ENCODE measurements at regions not wholly inside any gene's neighbourhood (a gene's known extent, or its start where the extent isn't known, plus 50 kb on each side); places are given as distances from the start of the nearest gene placed in this dataset.

- TF ChIP-seq ZNF384 (IDR thresholded peaks at IDR 0.05): no peak
- no peak for TF ChIP-seq FOXA1 (IDR thresholded peaks at IDR 0.05)
- TF ChIP-seq PKNOX1 (IDR thresholded peaks at IDR 0.05): no peak
- no peak for TF ChIP-seq SUZ12 (IDR thresholded peaks at IDR 0.05)
- ChIA-PET CTCF (no interaction called here), POLR2A (no interaction called here)
- DNase-seq (ENCODE audit: extremely low spot score): no peak
Observed at GRCh38 chr2:210888035-210888434, 331.6 kb downstream of the CPS1 start.

GRCh38 chr2:210895132-210895531, 338.7 kb downstream of the CPS1 start:
- TF ChIP-seq BHLHE40 (IDR thresholded peaks at IDR 0.05; ENCODE audit: borderline replicate concordance) (no peak), ELF4 (IDR thresholded peaks at IDR 0.05) (no peak), SP1 (IDR thresholded peaks at IDR 0.05) (no peak), CTBP1 (IDR thresholded peaks at IDR 0.05; ENCODE audit: borderline replicate concordance) (no peak), PKNOX1 (IDR thresholded peaks at IDR 0.05) (no peak), SUZ12 (IDR thresholded peaks at IDR 0.05) (no peak), FOXA1 (IDR thresholded peaks at IDR 0.05) (no peak), NFRKB (IDR thresholded peaks at IDR 0.05) (no peak)
- POLR2A ChIA-PET: no interaction called here
- no peak for DNase-seq (ENCODE audit: extremely low spot score)
- CTCF ChIA-PET: no interaction called here

- ChIA-PET CTCF (no interaction called here), POLR2A (no interaction called here)
- no peak for DNase-seq (ENCODE audit: extremely low spot score)
- TF ChIP-seq BHLHE40 (IDR thresholded peaks at IDR 0.05; ENCODE audit: borderline replicate concordance) (no peak), ZNF384 (IDR thresholded peaks at IDR 0.05) (no peak), LEF1 (IDR thresholded peaks at IDR 0.05; ENCODE audit: borderline replicate concordance) (no peak), ELF4 (IDR thresholded peaks at IDR 0.05) (no peak), NFRKB (IDR thresholded peaks at IDR 0.05) (no peak), TARDBP (IDR thresholded peaks at IDR 0.05) (no peak), L3MBTL2 (conservative IDR thresholded peaks at IDR 0.05) (no peak), ARNT (IDR thresholded peaks at IDR 0.05) (no peak), FOXM1 (IDR thresholded peaks at IDR 0.05; ENCODE audit: borderline replicate concordance) (no peak), SUZ12 (IDR thresholded peaks at IDR 0.05) (no peak)
Observed at GRCh38 chr2:210899131-210899530, 342.7 kb downstream of the CPS1 start.

GRCh38 chr2:210901326-210901725, 344.9 kb downstream of the CPS1 start:
- DNase-seq (ENCODE audit: extremely low spot score): no peak
- CTCF ChIA-PET: no interaction called here
- no peak for TF ChIP-seq FOXK2 (IDR thresholded peaks at IDR 0.05)
- no peak for TF ChIP-seq SP1 (IDR thresholded peaks at IDR 0.05)
- no peak for TF ChIP-seq ARNT (IDR thresholded peaks at IDR 0.05)
- TF ChIP-seq ELF4 (IDR thresholded peaks at IDR 0.05): no peak
- TF ChIP-seq L3MBTL2 (conservative IDR thresholded peaks at IDR 0.05): no peak
- TF ChIP-seq NFRKB (IDR thresholded peaks at IDR 0.05): no peak
- TF ChIP-seq HDGF (IDR thresholded peaks at IDR 0.05; ENCODE audit: borderline replicate concordance): no peak
- no peak for TF ChIP-seq BHLHE40 (IDR thresholded peaks at IDR 0.05; ENCODE audit: borderline replicate concordance)
- TF ChIP-seq FOXA1 (IDR thresholded peaks at IDR 0.05): no peak
- TF ChIP-seq SUZ12 (IDR thresholded peaks at IDR 0.05): no peak
- no peak for TF ChIP-seq ZNF384 (IDR thresholded peaks at IDR 0.05)
- TF ChIP-seq TARDBP (IDR thresholded peaks at IDR 0.05): no peak
- no peak for TF ChIP-seq LEF1 (IDR thresholded peaks at IDR 0.05; ENCODE audit: borderline replicate concordance)
- no peak for TF ChIP-seq FOXM1 (IDR thresholded peaks at IDR 0.05; ENCODE audit: borderline replicate concordance)
- POLR2A ChIA-PET: no interaction called here

- no peak for DNase-seq (ENCODE audit: extremely low spot score)
- ChIA-PET POLR2A (no interaction called here), CTCF (no interaction called here)
- TF ChIP-seq FOXM1 (IDR thresholded peaks at IDR 0.05; ENCODE audit: borderline replicate concordance): no peak
- TF ChIP-seq FOXA1 (IDR thresholded peaks at IDR 0.05): no peak
- no peak for TF ChIP-seq PKNOX1 (IDR thresholded peaks at IDR 0.05)
- TF ChIP-seq CTBP1 (IDR thresholded peaks at IDR 0.05; ENCODE audit: borderline replicate concordance): no peak
- TF ChIP-seq BHLHE40 (IDR thresholded peaks at IDR 0.05; ENCODE audit: borderline replicate concordance): no peak
- no peak for TF ChIP-seq ZNF384 (IDR thresholded peaks at IDR 0.05)
- TF ChIP-seq SP1 (IDR thresholded peaks at IDR 0.05): no peak
- TF ChIP-seq HDGF (IDR thresholded peaks at IDR 0.05; ENCODE audit: borderline replicate concordance): no peak
- no peak for TF ChIP-seq LEF1 (IDR thresholded peaks at IDR 0.05; ENCODE audit: borderline replicate concordance)
- no peak for TF ChIP-seq TARDBP (IDR thresholded peaks at IDR 0.05)
- TF ChIP-seq SUZ12 (IDR thresholded peaks at IDR 0.05): no peak
- TF ChIP-seq FOXK2 (IDR thresholded peaks at IDR 0.05): no peak
- TF ChIP-seq ARNT (IDR thresholded peaks at IDR 0.05): no peak
Observed at GRCh38 chr2:210912779-210913178, 356.4 kb downstream of the CPS1 start.

- ChIA-PET CTCF (no interaction called here), POLR2A (no interaction called here)
- DNase-seq (ENCODE audit: extremely low spot score): no peak
- no peak for TF ChIP-seq SUZ12 (IDR thresholded peaks at IDR 0.05)
- TF ChIP-seq ELF4 (IDR thresholded peaks at IDR 0.05): no peak
- TF ChIP-seq PKNOX1 (IDR thresholded peaks at IDR 0.05): no peak
- no peak for TF ChIP-seq BHLHE40 (IDR thresholded peaks at IDR 0.05; ENCODE audit: borderline replicate concordance)
- no peak for TF ChIP-seq NFRKB (IDR thresholded peaks at IDR 0.05)
- no peak for TF ChIP-seq ZNF384 (IDR thresholded peaks at IDR 0.05)
- TF ChIP-seq ARNT (IDR thresholded peaks at IDR 0.05): no peak
- no peak for TF ChIP-seq LEF1 (IDR thresholded peaks at IDR 0.05; ENCODE audit: borderline replicate concordance)
- TF ChIP-seq CTBP1 (IDR thresholded peaks at IDR 0.05; ENCODE audit: borderline replicate concordance): no peak
- TF ChIP-seq TARDBP (IDR thresholded peaks at IDR 0.05): no peak
Observed at GRCh38 chr2:210913461-210913860, 357.1 kb downstream of the CPS1 start.
